ENCODE measurements at regions not wholly inside any gene's neighbourhood (a gene's known extent, or its start where the extent isn't known, plus 50 kb on each side); places are given as distances from the start of the nearest gene placed in this dataset.

DNA sequence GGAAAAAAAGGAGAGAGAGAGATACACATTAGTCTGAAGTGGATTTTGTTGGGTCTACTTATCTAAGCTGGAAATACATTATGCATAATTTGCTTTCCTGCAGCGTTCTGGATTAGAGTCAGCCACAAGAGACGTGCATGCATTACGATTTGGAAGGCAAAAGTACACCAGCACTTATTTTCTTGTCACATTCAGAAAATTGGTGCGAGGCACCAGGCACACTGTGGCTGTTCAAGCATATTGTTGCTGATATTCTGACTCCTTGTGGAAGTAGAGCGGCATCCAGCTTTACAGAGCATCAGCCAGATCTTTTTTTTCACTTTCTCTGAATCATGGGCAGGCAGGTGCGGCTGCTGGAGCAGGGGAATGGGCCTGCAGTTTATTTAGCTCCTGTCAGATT lies 905.6 kb upstream of the SPRY2 start:
- 8% methylated on average over 6 of the region's 6 CpGs for WGBS (ENCODE audit: insufficient coverage, insufficient replicate concordance, low lambda C conversion rate, missing lambda C conversion rate)
- no peak for FAIRE-seq
- DNase-seq (ENCODE audit: low read depth, low spot score) = no peak
- RAD21 ChIA-PET (ENCODE audit: unreplicated experiment) = interaction anchor here (0.6 to 1.5 kb wide), 2 partner anchors 15 to 600 kb away, joined by 3 read pairs; no protein-coding TSS in a partner anchor
- Histone ChIP-seq H3K4me3 (no peak overlapping the region), H3K9me3 (replicated peaks; ENCODE audit: control insufficient read depth, insufficient read depth, low read length) (no peaks in the 10 kb centered on the region), H3K79me2 (ENCODE audit: control insufficient read depth, insufficient read depth, low read length) (no peaks in the 10 kb centered on the region), H3K27ac (ENCODE audit: control insufficient read depth, insufficient read depth) (no peak overlapping the region), H3K4me2 (ENCODE audit: control insufficient read depth, insufficient read depth) (no peak overlapping the region), H2AFZ (ENCODE audit: control insufficient read depth, low read depth, low read length) (no peak overlapping the region), H3K36me3 (ENCODE audit: control insufficient read depth in 2 of 2, insufficient read depth in 2 of 2, low read length in 1 of 2) (no peaks in the 10 kb centered on the region), H4K20me1 (ENCODE audit: control insufficient read depth, insufficient read depth) (no peaks in the 10 kb centered on the region), H3K27me3 (replicated peaks in 1 of 2; ENCODE audit: control insufficient read depth in 2 of 2, insufficient read depth in 2 of 2, low read length in 1 of 2) (no peaks in the 10 kb centered on the region), H3K4me1 (ENCODE audit: control insufficient read depth, insufficient read depth, low read length) (no peaks in the 10 kb centered on the region), H3K9ac (ENCODE audit: control insufficient read depth, insufficient read depth, low read length) (no peak overlapping the region)
- TF ChIP-seq BCL11A (IDR thresholded peaks at IDR 0.05; ENCODE audit: low read depth, low read length) (no peak), ETV6 (conservative IDR thresholded peaks at IDR 0.05 in 1 of 2, IDR thresholded peaks at IDR 0.05 in 1 of 2; ENCODE audit: borderline replicate concordance in 1 of 2, low read depth in 1 of 2) (no peak), HDAC2 (IDR thresholded peaks at IDR 0.05) (no peak), NR2C2 (IDR thresholded peaks at IDR 0.05; ENCODE audit: borderline replicate concordance, control insufficient read depth, insufficient read length, low read depth) (no peak), MYC (IDR thresholded peaks at IDR 0.05; ENCODE audit: insufficient read depth, insufficient read length, insufficient replicate concordance, low read length, severe bottlenecking) (no peak), CUX1 (IDR thresholded peaks at IDR 0.05; ENCODE audit: insufficient replicate concordance, low read depth, low read length) (no peak), MEF2B (IDR thresholded peaks at IDR 0.05; ENCODE audit: partially characterized antibody, poor library complexity, severe bottlenecking) (no peak), EGR1 (IDR thresholded peaks at IDR 0.05; ENCODE audit: borderline replicate concordance in 1 of 2, low read depth in 2 of 2, low read length in 2 of 2) (no peak)
- TF ChIP-seq, protein P1, sequence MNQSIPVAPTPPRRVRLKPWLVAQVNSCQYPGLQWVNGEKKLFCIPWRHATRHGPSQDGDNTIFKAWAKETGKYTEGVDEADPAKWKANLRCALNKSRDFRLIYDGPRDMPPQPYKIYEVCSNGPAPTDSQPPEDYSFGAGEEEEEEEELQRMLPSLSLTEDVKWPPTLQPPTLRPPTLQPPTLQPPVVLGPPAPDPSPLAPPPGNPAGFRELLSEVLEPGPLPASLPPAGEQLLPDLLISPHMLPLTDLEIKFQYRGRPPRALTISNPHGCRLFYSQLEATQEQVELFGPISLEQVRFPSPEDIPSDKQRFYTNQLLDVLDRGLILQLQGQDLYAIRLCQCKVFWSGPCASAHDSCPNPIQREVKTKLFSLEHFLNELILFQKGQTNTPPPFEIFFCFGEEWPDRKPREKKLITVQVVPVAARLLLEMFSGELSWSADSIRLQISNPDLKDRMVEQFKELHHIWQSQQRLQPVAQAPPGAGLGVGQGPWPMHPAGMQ (IDR thresholded peaks at IDR 0.05; ENCODE audit: borderline replicate concordance) = no peak
- intact Hi-C loops (cut with micrococcal nuclease; ENCODE audit: unreplicated experiment) (no loop called here), in situ Hi-C loops (cut with MboI) (no loop called here)
- POLR2A ChIA-PET = no interaction called here
- ATAC-seq = no peak; the same call in 2 of the 3 replicates
- SMC1A ChIA-PET (ENCODE audit: uncharacterized antibody, unreplicated experiment) = interaction anchor here (1.7 kb wide), 1 partner anchor 14 kb away, joined by 4 read pairs; no protein-coding TSS in a partner anchor
- CTCF ChIA-PET = no interaction called here
- BruUV-seq (replicated peaks) = no TSS peak

All from GM12878 (cell line).